ENCODE measurements at regions not wholly inside any gene's neighbourhood (a gene's known extent, or its start where the extent isn't known, plus 50 kb on each side); places are given as distances from the start of the nearest gene placed in this dataset.

- no peak for TF ChIP-seq ZNF384 (IDR thresholded peaks at IDR 0.05)
- no peak for TF ChIP-seq SUZ12 (IDR thresholded peaks at IDR 0.05)
- TF ChIP-seq FOXM1 (IDR thresholded peaks at IDR 0.05; ENCODE audit: borderline replicate concordance), result no peak
- TF ChIP-seq, protein P1, sequence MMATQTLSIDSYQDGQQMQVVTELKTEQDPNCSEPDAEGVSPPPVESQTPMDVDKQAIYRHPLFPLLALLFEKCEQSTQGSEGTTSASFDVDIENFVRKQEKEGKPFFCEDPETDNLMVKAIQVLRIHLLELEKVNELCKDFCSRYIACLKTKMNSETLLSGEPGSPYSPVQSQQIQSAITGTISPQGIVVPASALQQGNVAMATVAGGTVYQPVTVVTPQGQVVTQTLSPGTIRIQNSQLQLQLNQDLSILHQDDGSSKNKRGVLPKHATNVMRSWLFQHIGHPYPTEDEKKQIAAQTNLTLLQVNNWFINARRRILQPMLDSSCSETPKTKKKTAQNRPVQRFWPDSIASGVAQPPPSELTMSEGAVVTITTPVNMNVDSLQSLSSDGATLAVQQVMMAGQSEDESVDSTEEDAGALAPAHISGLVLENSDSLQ (IDR thresholded peaks at IDR 0.05), result no peak
- no peak for TF ChIP-seq BHLHE40 (IDR thresholded peaks at IDR 0.05; ENCODE audit: borderline replicate concordance)
These were observed 95.1 kb upstream of the TMEM132E start for GRCh38 chr17:34484193-34484733.

All from HEK293T (cell line).